ENCODE measurements at regions not wholly inside any gene's neighbourhood (a gene's known extent, or its start where the extent isn't known, plus 50 kb on each side); places are given as distances from the start of the nearest gene placed in this dataset.

DNA sequence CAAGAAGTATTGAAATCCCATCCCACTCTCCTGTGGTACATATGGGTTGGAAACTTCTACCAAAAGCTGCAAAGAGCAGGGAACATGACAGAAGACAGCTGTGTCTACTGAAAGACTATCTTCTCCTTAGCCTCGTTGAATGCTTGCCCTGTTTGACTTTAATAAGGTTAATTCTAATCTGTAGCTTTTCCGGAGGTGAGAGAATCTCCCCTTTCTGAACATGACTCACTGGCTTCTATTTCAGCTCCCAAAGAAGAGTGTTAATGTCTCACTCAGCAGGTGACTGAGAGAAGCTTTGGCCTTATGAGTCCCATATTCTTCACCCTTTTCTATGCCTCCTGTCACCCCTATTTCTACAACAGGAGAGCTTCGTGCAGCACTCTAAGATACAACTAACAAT lies 88.3 kb downstream of the HHIPL2 start:
- TF ChIP-seq EZH2phosphoT487 (IDR thresholded peaks at IDR 0.05; ENCODE audit: insufficient read depth, low read depth) (no peak), EZH2 (IDR thresholded peaks at IDR 0.05; ENCODE audit: insufficient read depth, poor library complexity, severe bottlenecking) (no peak)

All from GM23248 (cell line).